ENCODE measurements at regions not wholly inside any gene's neighbourhood (a gene's known extent, or its start where the extent isn't known, plus 50 kb on each side); places are given as distances from the start of the nearest gene placed in this dataset.
A peak's percentile ranks its signal among the peaks of the same experiment; 100 is the strongest.

GRCh38 chr5:92559331-92559730, 1021.7 kb downstream of the NR2F1-AS1 start:
- TF ChIP-seq CTCF (IDR thresholded peaks at IDR 0.05): no peak
- H3K27me3 Mint-ChIP-seq (ENCODE audit: low read depth): no peaks in the 10 kb centered on the region
- H3K4me1 Mint-ChIP-seq (ENCODE audit: low read depth): peaks cover 55% of the 10 kb centered on the region
- H3K27ac Mint-ChIP-seq (ENCODE audit: unreplicated experiment): peak overlapping the region; percentile 90
- H3K4me3 Mint-ChIP-seq (ENCODE audit: unreplicated experiment): no peak overlapping the region
- peaks cover 7% of the 10 kb centered on the region for H3K9me3 Mint-ChIP-seq (ENCODE audit: low read depth)
- no peak for DNase-seq (ENCODE audit: low spot score)
- peaks cover 1% of the 10 kb centered on the region for H3K36me3 Mint-ChIP-seq (ENCODE audit: low read depth)

GRCh38 chr5:92556747-92557146, 1024.3 kb downstream of the NR2F1-AS1 start:
- Mint-ChIP-seq H3K36me3 (ENCODE audit: low read depth) (peaks cover 1% of the 10 kb centered on the region), H3K27me3 (ENCODE audit: low read depth) (no peaks in the 10 kb centered on the region), H3K27ac (ENCODE audit: unreplicated experiment) (no peak overlapping the region), H3K4me1 (ENCODE audit: low read depth) (peaks cover 62% of the 10 kb centered on the region), H3K4me3 (ENCODE audit: unreplicated experiment) (no peak overlapping the region), H3K9me3 (ENCODE audit: low read depth) (peaks cover 7% of the 10 kb centered on the region)
- no peak for DNase-seq (ENCODE audit: low spot score)
- no peak for TF ChIP-seq CTCF (IDR thresholded peaks at IDR 0.05)

GRCh38 chr5:92554447-92555085, 1026.5 kb downstream of the NR2F1-AS1 start:
- no peak for DNase-seq (ENCODE audit: low spot score)
- H3K27me3 Mint-ChIP-seq (ENCODE audit: low read depth): no peaks in the 10 kb centered on the region
- H3K9me3 Mint-ChIP-seq (ENCODE audit: low read depth): peaks cover 7% of the 10 kb centered on the region
- no peak overlapping the region for H3K4me3 Mint-ChIP-seq (ENCODE audit: unreplicated experiment)
- no peak for TF ChIP-seq CTCF (IDR thresholded peaks at IDR 0.05)
- H3K4me1 Mint-ChIP-seq (ENCODE audit: low read depth): peaks cover 47% of the 10 kb centered on the region
- H3K27ac Mint-ChIP-seq (ENCODE audit: unreplicated experiment): no peak overlapping the region
- H3K36me3 Mint-ChIP-seq (ENCODE audit: low read depth): peaks cover 1% of the 10 kb centered on the region

GRCh38 chr5:92553326-92553725, 1027.7 kb downstream of the NR2F1-AS1 start:
- no peak for TF ChIP-seq CTCF (IDR thresholded peaks at IDR 0.05)
- H3K36me3 Mint-ChIP-seq (ENCODE audit: low read depth): peaks cover 1% of the 10 kb centered on the region
- H3K4me1 Mint-ChIP-seq (ENCODE audit: low read depth): peaks cover 47% of the 10 kb centered on the region
- H3K27me3 Mint-ChIP-seq (ENCODE audit: low read depth): no peaks in the 10 kb centered on the region
- H3K9me3 Mint-ChIP-seq (ENCODE audit: low read depth): peaks cover 7% of the 10 kb centered on the region
- H3K27ac Mint-ChIP-seq (ENCODE audit: unreplicated experiment): peak overlapping the region; percentile 96
- no peak for DNase-seq (ENCODE audit: low spot score)
- H3K4me3 Mint-ChIP-seq (ENCODE audit: unreplicated experiment): no peak overlapping the region

GRCh38 chr5:92552206-92553160, 1028.5 kb downstream of the NR2F1-AS1 start:
- Mint-ChIP-seq H3K9me3 (ENCODE audit: low read depth) (peaks cover 7% of the 10 kb centered on the region), H3K4me3 (ENCODE audit: unreplicated experiment) (peak overlapping the region; percentile 16), H3K27ac (ENCODE audit: unreplicated experiment) (peak overlapping the region; percentile 96), H3K27me3 (ENCODE audit: low read depth) (no peaks in the 10 kb centered on the region), H3K36me3 (ENCODE audit: low read depth) (peaks cover 1% of the 10 kb centered on the region), H3K4me1 (ENCODE audit: low read depth) (peaks cover 46% of the 10 kb centered on the region)
- peak; percentile 28 for TF ChIP-seq CTCF (IDR thresholded peaks at IDR 0.05)
- DNase-seq (ENCODE audit: low spot score): no peak
